Uterus (tissue), 2 donors: ENCODE measurements at regions not wholly inside any gene's neighbourhood (a gene's known extent, or its start where the extent isn't known, plus 50 kb on each side); places are given as distances from the start of the nearest gene placed in this dataset.

ENCODE experiments used
- CTCF ChIP-seq, 4 experiments: fragments of 200-600 bp in 2 of 4; fragments of 450-650 bp in 2 of 4; sonication (generic) in 2 of 4; IDR thresholded peaks; one replicate each; pipeline ENCODE4 v1.5.1; 2016 to 2019; ENCODE audit warnings: antibody characterized with exemption in 4 of 4, mild to moderate bottlenecking in 2 of 4, moderate library complexity in 1 of 4
- POLR2A ChIP-seq, 2 donors: fragments of 450-650 bp; IDR thresholded peaks; one replicate each; pipeline ENCODE4 v1.6.1; 2016; ENCODE audit warnings: antibody characterized with exemption in 2 of 2, mild to moderate bottlenecking in 1 of 2, moderate library complexity in 1 of 2

- TF ChIP-seq CTCF (IDR thresholded peaks at IDR 0.05) = no peak
- TF ChIP-seq POLR2A (IDR thresholded peaks at IDR 0.05) = no peak
These were observed 80.4 kb downstream of the DAD1 start for GRCh38 chr14:22508662-22509035.
